Dendritic cell treated with granulocyte-macrophage colony-stimulating factor and Interleukin-4, amounts not matched to agents 40 ng/mL and 50 ng/mL, for 4 days (primary cell): ENCODE measurements at regions not wholly inside any gene's neighbourhood (a gene's known extent, or its start where the extent isn't known, plus 50 kb on each side); places are given as distances from the start of the nearest gene placed in this dataset.

ENCODE experiments used
- H3K27ac Mint-ChIP-seq: one replicate; pipeline ENCODE4 v1.8.0; 2022; ENCODE audit warnings: mild to moderate bottlenecking, mixed read lengths
- H3K27me3 Mint-ChIP-seq: one replicate; pipeline ENCODE4 v1.8.0; 2022; ENCODE audit warnings: mild to moderate bottlenecking, mixed read lengths
- H3K36me3 Mint-ChIP-seq: one replicate; pipeline ENCODE4 v1.8.0; 2022; ENCODE audit warnings: low read depth, mixed read lengths
- H3K4me1 Mint-ChIP-seq: one replicate; pipeline ENCODE4 v1.8.0; 2022; ENCODE audit warnings: low read depth, mixed read lengths
- H3K4me3 Mint-ChIP-seq: one replicate; pipeline ENCODE4 v1.8.0; 2022; ENCODE audit warnings: mild to moderate bottlenecking, moderate library complexity, mixed read lengths
- H3K9me3 Mint-ChIP-seq: one replicate; pipeline ENCODE4 v1.8.0; 2022; ENCODE audit warnings: mixed read lengths
- intact Hi-C: fragments of 100-400 bp; cut with micrococcal nuclease; formaldehyde crosslinking; loops from one replicate; pipeline ENCODE4 v1.15.0; 2022

DNA sequence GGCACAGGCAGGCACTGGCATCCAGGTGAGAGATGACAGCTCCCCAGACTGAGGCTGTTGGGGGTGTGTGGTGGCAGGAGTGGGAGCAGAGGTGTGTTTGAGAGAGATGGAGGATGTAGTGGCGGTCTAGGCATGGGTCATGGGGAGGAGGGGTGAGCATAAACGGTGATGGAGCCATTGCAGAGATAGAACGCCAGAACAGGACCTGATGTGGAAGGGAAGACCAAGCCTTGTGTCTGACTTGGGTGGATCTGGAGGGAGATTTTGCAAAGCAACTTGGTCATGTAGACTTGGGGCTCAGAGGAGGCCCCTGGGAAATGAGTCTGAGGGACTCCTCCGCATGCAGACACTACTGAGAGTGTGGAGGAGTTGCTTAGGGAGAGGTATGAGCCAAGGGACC is 50.0 kb upstream of the CLDN5 start:
- H3K4me3 Mint-ChIP-seq: no peak overlapping the region
- intact Hi-C loops: no loop called here
- no peaks in the 10 kb centered on the region for H3K9me3 Mint-ChIP-seq
- H3K27ac Mint-ChIP-seq: no peak overlapping the region
- peaks cover 32% of the 10 kb centered on the region for H3K4me1 Mint-ChIP-seq
- no peaks in the 10 kb centered on the region for H3K27me3 Mint-ChIP-seq
- H3K36me3 Mint-ChIP-seq: no peaks in the 10 kb centered on the region

DNA sequence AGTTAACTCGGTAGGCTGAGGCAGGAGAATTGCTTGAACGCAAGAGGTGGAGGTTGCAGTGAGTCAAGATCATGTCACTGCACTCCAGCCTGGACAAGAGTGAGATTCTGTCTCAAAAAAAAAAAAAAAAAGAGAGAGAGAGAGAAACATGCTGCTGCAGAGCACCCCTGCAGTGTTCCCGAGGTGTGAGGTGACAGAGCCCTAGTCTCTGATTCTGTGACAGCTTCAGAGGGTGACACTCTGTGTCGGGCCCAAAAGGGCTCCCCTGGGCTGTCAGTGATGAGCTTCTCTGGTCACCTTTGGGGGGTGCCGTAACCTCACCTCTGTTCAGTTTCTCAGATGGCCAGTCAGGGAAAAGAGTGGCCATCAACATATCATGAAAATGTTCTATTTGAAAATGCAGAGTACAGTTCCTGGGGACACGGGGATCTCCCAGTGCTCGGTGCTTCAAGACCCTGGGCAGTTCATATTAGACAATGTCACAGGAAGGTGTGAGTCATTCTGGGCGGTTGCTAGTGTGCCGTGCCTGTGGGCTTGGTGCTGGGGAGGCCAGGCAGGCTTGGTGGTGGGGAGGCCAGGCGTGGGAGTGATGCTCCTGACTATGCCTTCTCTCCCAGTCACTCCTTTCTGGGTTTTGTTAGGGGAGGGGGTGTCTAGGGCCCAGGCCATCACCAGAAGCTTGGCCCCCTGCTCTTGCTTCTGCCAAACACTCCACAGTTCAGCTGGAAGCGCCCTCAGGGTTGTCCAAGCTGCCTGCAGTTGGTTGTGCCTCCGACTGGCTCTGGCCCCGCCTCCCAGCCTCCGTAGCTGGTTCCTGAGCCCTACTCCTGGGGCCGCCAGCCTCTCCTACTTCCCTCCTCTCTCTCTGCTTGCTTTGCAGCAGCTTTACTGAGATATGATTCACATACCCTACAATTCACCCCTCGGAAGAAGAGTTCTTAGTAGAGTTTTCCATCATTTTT is 52.5 kb upstream of the CLDN5 start:
- Mint-ChIP-seq H3K9me3 (no peaks in the 10 kb centered on the region), H3K36me3 (no peaks in the 10 kb centered on the region), H3K27me3 (no peaks in the 10 kb centered on the region), H3K4me1 (peaks cover 40% of the 10 kb centered on the region), H3K27ac (no peak overlapping the region), H3K4me3 (no peak overlapping the region)
- intact Hi-C loops: no loop called here

DNA sequence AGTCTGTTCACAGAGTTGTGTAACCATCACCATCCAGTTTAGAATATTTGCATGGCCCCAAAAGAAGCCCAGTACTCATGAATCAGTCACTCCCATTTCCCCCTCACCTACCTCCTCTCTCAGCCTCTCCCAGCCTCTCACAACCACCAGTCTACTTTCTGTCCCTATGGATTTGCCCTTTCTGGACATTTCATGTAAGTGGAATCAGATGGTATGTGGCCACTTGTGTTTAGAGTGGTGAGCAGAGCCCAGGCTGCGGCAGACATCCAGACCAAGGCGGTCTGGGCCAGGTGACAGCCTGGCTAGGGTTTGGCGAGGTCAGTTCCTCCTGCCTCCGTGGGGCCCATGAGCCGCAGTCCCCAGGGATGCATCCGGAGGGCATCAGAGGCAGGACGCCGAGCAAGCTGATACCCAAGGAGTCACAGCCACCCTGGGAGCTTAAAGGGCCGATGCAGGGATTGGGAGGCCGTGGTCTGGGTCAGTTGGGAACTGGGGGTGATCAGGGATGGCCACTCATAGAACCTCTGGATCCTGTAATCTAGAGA is 53.3 kb upstream of the CLDN5 start:
- H3K9me3 Mint-ChIP-seq: no peaks in the 10 kb centered on the region
- H3K4me1 Mint-ChIP-seq: peaks cover 40% of the 10 kb centered on the region
- intact Hi-C loops: no loop called here
- H3K4me3 Mint-ChIP-seq: no peak overlapping the region
- H3K27me3 Mint-ChIP-seq: no peaks in the 10 kb centered on the region
- no peaks in the 10 kb centered on the region for H3K36me3 Mint-ChIP-seq
- no peak overlapping the region for H3K27ac Mint-ChIP-seq

DNA sequence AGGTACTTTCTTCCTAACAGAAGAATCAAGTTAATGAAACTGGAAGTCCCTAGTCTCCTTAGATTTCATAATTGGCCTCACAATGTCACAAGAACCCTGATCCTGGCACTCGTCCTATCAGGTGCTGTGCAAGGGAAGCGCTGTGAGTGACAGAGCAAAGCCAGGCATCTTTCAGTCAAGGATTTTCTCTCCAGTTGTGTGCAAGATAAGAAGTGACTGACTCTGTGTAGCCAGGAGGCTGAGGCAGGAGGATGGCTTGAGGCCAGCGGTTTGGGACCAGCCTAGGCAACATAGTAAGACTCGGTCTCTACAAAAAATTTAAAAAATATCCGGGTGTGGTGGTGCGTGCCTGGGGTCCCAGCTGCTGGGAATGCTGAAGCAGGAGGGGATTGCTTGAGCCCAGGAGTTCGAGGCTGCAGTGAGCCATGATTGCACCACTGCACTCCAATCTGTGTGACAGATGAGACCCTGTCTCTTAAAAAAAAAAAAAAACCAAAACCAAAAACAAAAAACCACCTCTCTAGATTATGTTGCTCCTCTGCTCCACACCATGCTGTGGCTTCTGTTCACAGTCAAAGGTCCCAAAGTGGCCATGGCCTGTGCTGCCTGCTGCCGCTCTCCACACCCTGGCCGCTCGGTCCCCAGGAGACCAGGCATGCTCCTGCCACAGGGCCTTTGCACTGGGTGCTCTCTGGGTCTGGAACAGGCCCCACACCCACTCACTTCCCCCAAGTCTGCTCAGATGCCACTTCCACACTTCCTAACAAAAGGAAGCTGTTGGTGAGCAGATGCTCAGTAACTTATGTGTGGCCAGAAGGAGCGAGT is 54.2 kb upstream of the CLDN5 start:
- H3K36me3 Mint-ChIP-seq: no peaks in the 10 kb centered on the region
- no peak overlapping the region for H3K4me3 Mint-ChIP-seq
- H3K9me3 Mint-ChIP-seq: no peaks in the 10 kb centered on the region
- intact Hi-C loops: no loop called here
- no peak overlapping the region for H3K27ac Mint-ChIP-seq
- peaks cover 40% of the 10 kb centered on the region for H3K4me1 Mint-ChIP-seq
- no peaks in the 10 kb centered on the region for H3K27me3 Mint-ChIP-seq

DNA sequence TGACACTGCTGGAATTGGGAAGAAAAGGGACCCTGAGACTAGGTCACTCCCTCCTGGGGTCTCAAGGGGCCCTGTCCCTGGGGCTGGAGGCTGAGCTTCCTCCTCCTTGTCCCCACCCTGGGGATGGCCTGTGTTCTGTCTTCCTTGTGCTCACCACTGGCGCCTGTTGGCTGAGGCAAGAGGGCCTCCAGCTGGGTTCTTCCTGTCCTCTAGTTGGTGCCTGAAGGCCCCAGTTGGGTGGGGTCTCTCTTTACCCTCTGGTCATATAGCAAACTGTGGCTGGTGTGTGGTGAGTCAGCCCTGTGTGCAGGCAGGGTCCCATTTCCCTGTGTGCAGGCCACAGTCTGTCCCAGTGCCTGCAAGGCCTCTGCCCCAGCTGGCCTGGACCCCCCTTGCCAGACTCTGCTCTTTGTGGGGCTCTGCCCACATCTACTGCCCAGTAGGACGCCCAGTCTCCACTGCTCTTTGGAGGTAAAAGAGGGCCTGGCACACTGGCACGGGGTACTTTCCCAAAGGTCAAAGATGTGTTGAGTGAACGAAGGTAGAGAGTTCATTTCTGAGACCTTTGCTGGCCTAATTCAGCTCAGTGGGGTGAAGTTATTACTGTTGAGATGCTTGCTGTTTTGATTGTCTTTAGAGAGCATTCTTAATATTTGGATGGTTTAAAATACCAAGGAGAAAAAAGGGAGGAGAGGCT is 55.1 kb upstream of the CLDN5 start:
- H3K27me3 Mint-ChIP-seq: no peaks in the 10 kb centered on the region
- H3K9me3 Mint-ChIP-seq: no peaks in the 10 kb centered on the region
- no peak overlapping the region for H3K27ac Mint-ChIP-seq
- no peaks in the 10 kb centered on the region for H3K36me3 Mint-ChIP-seq
- no peak overlapping the region for H3K4me3 Mint-ChIP-seq
- H3K4me1 Mint-ChIP-seq: peaks cover 40% of the 10 kb centered on the region
- intact Hi-C loops: no loop called here

DNA sequence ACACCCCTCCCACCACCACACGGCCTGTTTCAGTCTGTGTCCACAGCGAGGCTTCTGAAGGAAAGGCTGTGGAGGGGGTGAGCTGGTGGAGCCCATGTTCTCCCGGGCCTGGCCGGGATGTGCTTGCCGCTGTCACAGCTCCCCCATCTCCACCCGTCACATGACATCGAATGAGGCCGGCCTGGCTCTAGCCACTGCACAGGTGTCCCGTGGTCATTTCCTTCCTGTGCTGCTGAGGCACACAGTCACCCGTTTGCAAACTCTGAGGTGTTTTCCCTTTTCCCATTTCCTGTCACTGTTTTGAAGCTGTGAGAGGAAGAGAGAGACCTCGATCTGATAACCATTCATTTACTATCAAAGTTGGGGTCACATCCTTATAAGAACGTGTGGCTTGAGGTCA is 55.7 kb upstream of the CLDN5 start:
- intact Hi-C loops: no loop called here
- no peak overlapping the region for H3K27ac Mint-ChIP-seq
- H3K27me3 Mint-ChIP-seq: no peaks in the 10 kb centered on the region
- H3K4me1 Mint-ChIP-seq: peaks cover 40% of the 10 kb centered on the region
- no peaks in the 10 kb centered on the region for H3K9me3 Mint-ChIP-seq
- H3K36me3 Mint-ChIP-seq: no peaks in the 10 kb centered on the region
- H3K4me3 Mint-ChIP-seq: no peak overlapping the region

DNA sequence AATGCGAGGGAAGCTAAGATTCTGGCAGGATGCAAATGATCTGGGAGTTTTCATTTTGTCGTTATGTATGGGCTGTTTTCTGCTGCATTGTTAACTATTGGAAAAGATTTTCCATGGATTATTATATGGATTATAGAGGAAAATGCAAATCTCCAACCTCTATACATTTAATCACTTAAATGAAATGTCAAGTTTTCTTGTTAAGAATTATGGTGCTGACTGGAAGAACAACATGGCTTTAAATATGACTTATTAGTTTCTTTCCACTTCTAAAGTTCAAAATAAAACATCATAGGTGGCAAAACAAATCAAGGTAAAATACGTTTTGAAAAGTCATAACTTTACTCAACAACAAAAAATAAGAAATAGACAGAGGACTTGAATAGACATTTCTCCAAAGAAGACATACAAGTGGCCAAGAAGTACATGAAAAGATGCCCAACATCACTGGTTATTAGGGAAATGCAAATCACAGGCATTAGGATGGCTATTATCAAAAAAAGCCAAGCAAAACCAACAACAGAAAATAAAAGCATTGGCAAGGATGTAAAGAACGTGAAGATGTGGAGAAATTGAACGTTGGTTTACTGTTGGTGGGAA is 56.2 kb upstream of the CLDN5 start:
- no peaks in the 10 kb centered on the region for H3K36me3 Mint-ChIP-seq
- no peaks in the 10 kb centered on the region for H3K9me3 Mint-ChIP-seq
- intact Hi-C loops: no loop called here
- peaks cover 40% of the 10 kb centered on the region for H3K4me1 Mint-ChIP-seq
- H3K4me3 Mint-ChIP-seq: no peak overlapping the region
- H3K27me3 Mint-ChIP-seq: no peaks in the 10 kb centered on the region
- H3K27ac Mint-ChIP-seq: no peak overlapping the region

DNA sequence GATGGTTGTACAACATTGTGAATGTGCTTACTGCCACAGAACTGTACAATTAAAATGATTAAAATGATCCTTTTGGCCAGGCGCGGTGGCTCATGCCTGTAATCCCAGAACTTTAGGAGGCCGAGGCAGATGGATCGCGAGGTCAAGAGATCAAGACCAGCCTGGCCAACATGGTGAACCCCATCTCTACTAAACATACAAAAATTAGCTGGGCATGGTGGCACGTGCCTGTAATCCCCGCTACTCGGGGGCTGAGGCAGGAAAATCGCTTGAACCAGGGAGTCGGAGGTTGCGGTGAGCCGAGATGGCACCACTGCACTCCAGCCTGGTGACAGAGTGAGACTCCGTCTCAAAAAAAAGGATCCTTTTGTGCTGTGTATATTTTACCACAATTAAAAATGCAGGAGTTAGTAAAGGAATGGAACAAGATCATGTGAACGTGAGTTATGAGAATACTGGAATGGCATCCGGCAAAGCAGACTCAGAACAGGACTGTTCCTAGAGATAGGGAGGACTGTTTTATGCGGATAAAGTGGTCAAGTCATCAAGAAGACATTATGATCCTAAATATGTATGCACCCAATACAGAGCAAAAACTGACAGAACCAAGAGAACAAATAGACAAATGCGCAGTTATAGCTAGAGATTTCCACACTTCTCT is 58.0 kb upstream of the CLDN5 start:
- Mint-ChIP-seq H3K4me1 (peaks cover 29% of the 10 kb centered on the region), H3K36me3 (no peaks in the 10 kb centered on the region), H3K27me3 (no peaks in the 10 kb centered on the region), H3K9me3 (no peaks in the 10 kb centered on the region), H3K27ac (no peak overlapping the region), H3K4me3 (no peak overlapping the region)
- intact Hi-C loops: no loop called here

DNA sequence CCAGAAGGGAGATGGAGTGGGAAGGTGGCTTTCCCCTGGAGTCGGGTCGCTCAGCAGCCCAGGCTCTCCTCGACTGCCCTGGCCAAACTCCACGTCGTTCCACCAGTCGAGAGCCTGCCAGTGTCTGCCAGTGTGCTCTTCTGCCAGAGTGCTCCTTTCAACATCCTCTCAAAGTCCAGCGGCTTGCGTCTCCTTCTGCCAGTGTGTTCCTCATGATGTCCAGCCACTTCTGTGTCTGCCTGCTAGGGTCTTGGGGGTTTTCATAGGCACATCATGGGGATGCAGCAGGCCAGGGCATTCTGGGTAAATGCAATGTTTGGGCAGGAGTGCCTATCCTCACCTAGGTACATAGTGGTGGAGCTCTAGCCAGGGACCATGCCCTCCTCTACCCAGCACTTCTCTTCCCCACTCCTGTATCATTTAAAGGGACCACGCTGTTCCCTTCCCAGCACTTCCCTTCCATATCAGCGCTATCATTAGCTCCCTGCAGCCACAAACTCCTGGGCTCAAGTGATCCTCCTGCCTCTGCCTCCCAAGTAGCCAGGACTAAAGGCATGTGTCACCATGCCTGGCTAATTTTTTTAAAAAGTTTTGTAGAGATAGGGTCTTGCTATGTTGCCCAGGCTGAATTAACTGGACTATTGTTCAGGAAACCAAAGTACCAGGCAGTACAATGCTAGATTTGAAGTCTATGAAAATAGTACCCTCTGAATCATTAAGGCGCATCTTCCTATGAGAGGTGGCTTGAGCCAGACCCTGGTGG is 62.9 kb upstream of the CLDN5 start:
- intact Hi-C loops: no loop called here

DNA sequence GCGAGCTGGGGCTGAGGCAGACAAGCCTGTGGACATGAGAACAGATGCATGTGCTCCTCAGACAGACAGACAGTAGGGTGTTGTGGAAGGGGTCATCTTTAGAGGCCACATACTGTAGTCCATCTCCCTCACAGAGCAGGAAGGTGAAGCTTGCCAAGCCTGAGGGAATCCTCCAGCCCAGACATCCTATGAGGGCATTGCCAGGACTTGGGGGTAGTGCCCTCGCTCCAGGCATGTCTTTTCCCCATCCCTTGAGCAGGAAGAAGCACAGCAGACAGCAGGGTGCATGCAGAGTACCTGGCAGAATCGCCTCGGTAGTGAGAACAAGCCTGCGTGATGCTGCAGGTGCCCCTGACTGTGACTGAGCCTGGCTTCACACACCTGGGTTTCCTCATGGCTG is 66.5 kb upstream of the CLDN5 start:
- no peak overlapping the region for H3K27ac Mint-ChIP-seq
- intact Hi-C loops: no loop called here
- H3K9me3 Mint-ChIP-seq: no peaks in the 10 kb centered on the region
- no peak overlapping the region for H3K4me3 Mint-ChIP-seq
- H3K36me3 Mint-ChIP-seq: no peaks in the 10 kb centered on the region
- no peaks in the 10 kb centered on the region for H3K27me3 Mint-ChIP-seq
- no peaks in the 10 kb centered on the region for H3K4me1 Mint-ChIP-seq

More for the DNA sequence above, 62.9 kb upstream of the CLDN5 start:
- Mint-ChIP-seq H3K9me3 (no peaks in the 10 kb centered on the region), H3K4me3 (no peak overlapping the region), H3K36me3 (no peaks in the 10 kb centered on the region), H3K27ac (no peak overlapping the region), H3K4me1 (no peaks in the 10 kb centered on the region), H3K27me3 (no peaks in the 10 kb centered on the region)

DNA sequence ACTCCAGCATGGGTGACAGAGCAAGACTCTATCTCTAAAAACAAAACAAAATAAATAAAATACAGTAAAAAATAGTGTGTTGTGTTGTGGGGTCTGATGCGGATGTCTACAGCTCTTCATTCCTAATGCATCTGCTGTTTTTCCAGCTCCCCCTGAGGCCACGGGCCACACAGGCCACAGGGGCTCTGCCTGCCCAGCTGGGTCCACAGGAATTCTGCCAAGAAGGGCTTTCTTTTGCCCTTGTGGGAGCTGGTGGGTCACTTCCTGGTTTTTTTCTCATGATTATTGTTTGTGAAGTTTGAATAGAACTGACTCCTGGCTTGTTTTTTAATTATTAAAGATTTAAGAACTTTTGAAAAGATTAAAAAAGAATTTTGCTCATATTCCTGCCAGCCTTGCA is 67.4 kb upstream of the CLDN5 start:
- no peaks in the 10 kb centered on the region for H3K9me3 Mint-ChIP-seq
- no peaks in the 10 kb centered on the region for H3K4me1 Mint-ChIP-seq

DNA sequence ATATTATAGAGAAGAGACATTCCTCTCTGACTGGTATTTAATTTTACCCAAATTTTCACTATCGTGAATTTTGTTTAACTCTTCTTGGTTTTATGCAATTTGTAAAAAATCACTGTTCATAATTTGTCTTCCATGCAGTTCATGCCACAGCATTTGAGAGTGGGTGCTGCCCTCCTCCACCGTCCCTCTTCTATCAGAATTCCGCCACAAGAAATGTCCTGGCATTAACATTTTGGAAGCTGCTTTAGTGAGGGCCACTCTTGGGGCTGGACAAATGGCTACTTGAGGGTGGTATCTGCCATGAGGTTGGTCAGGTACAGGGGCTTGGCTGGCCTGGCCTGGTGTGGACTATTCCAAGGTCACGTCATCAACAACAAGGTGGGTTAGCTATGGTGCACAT is 68.3 kb upstream of the CLDN5 start:
- no peaks in the 10 kb centered on the region for H3K36me3 Mint-ChIP-seq
- H3K9me3 Mint-ChIP-seq: no peaks in the 10 kb centered on the region
- intact Hi-C loops: no loop called here
- H3K4me3 Mint-ChIP-seq: no peak overlapping the region
- no peaks in the 10 kb centered on the region for H3K4me1 Mint-ChIP-seq
- H3K27me3 Mint-ChIP-seq: no peaks in the 10 kb centered on the region
- no peak overlapping the region for H3K27ac Mint-ChIP-seq

More for the DNA sequence above, 67.4 kb upstream of the CLDN5 start:
- H3K4me3 Mint-ChIP-seq: no peak overlapping the region
- no peaks in the 10 kb centered on the region for H3K36me3 Mint-ChIP-seq
- no peak overlapping the region for H3K27ac Mint-ChIP-seq
- intact Hi-C loops: no loop called here
- no peaks in the 10 kb centered on the region for H3K27me3 Mint-ChIP-seq
